Ishikawa (cell line): ENCODE measurements at regions not wholly inside any gene's neighbourhood (a gene's known extent, or its start where the extent isn't known, plus 50 kb on each side); places are given as distances from the start of the nearest gene placed in this dataset.

Source experiments
- EGR1 ChIP-seq: IDR thresholded peaks from 2 replicates; pipeline ENCODE4 v1.6.1; 2012
- EP300 ChIP-seq: IDR thresholded peaks from 2 replicates; pipeline ENCODE4 v1.6.1; 2012; ENCODE audit warnings: borderline replicate concordance
- YY1 ChIP-seq: IDR thresholded peaks from 2 replicates; pipeline ENCODE4 v1.6.1; 2012; ENCODE audit warnings: low read depth
- ZBTB7A ChIP-seq: IDR thresholded peaks from 2 replicates; pipeline ENCODE4 v1.6.1; 2012; ENCODE audit warnings: low read depth

DNA sequence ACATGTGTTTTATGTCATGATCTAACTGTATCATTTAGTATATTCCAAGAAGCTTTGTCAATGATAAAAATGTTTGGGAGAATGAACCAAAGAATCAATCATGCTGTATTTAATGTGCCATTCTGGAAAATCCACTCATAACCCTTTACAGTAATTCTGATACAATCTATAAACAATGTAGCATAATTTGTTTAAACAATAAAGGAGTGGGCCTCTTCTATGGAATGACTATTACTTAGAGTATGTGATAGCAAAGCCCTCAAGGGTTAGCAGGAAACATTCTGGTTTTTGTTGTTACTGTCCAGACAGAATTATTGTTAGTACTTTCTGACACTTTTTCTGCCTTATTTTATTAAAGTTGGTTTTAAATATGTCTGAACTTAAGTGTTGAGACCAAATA, 1073.1 kb downstream of the SLITRK5 start:
- TF ChIP-seq EP300 (no peak), EGR1 (no peak), YY1 (no peak), ZBTB7A (no peak)
